ENCODE measurements at regions not wholly inside any gene's neighbourhood (a gene's known extent, or its start where the extent isn't known, plus 50 kb on each side); places are given as distances from the start of the nearest gene placed in this dataset.

DNA sequence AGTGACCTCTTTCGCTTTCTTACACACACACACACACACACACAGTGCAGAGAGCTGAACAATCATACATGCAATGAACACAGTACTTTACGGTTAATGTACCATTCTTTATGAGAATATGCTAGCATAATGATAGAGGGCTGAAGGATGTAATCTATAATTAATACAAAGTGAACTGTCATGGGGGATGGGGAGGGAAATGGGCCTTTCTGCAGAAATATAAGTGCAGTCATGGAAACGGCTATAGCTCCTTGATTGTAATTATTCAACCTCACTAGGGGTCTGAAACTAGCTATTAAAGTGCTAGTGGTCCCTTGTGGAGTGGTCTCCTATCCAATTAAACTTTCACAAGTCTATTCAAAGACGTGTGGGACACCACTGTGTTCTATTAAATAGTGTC, 443.2 kb upstream of the FOXG1 start:
- Histone ChIP-seq H3K36me3 (no peaks in the 10 kb centered on the region), H3K4me2 (no peak overlapping the region), H3K9ac (no peak overlapping the region), H3K27ac (no peak overlapping the region), H3K27me3 (no peaks in the 10 kb centered on the region), H3K4me1 (no peaks in the 10 kb centered on the region), H3K4me3 (no peak overlapping the region), H3K9me3 (no peaks in the 10 kb centered on the region), H4K20me1 (no peaks in the 10 kb centered on the region)
- no peak for TF ChIP-seq Cebpa-rat (IDR thresholded peaks at IDR 0.05)

DNA sequence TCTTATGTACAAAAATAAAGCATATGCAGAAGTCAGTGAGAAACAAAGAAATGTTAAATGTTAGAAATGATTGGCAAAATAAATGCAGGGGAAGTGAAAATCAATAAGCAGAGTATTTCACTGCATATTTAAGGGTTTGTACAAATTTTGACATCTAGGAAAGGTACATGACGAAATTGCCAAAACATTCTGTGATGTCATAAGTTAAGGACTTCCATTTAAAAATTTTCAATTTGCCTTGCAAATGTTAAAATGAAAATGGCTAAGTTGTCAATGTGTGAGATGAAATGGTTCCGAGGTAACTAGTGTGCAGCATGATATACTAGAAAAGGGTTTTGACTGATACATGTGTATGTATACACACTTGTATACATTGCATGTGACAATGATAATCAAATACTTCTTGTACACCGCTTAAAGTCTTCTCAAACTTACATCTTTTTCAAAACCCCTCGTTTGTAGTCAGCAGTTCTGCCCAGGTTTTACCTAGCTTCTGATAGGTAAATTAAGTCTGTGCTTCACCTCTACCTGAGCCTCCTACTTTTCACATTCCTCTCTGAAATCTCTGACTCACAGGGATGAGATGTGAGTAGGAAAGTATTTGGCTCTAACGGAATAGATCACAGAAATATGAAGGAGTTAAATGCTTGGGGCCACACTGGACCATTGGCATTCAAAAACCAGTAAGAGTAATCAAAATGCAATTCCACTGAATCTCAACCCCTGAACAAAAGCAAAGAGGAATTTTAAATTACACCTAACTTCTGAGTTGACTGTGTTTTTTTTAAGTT, 442.4 kb upstream of the FOXG1 start:
- Histone ChIP-seq H3K9ac (no peak overlapping the region), H3K36me3 (no peaks in the 10 kb centered on the region), H3K4me1 (no peaks in the 10 kb centered on the region), H3K4me2 (no peak overlapping the region), H4K20me1 (no peaks in the 10 kb centered on the region), H3K4me3 (no peak overlapping the region), H3K9me3 (no peaks in the 10 kb centered on the region), H3K27ac (no peak overlapping the region), H3K27me3 (no peaks in the 10 kb centered on the region)
- TF ChIP-seq Cebpa-rat (IDR thresholded peaks at IDR 0.05): no peak

DNA sequence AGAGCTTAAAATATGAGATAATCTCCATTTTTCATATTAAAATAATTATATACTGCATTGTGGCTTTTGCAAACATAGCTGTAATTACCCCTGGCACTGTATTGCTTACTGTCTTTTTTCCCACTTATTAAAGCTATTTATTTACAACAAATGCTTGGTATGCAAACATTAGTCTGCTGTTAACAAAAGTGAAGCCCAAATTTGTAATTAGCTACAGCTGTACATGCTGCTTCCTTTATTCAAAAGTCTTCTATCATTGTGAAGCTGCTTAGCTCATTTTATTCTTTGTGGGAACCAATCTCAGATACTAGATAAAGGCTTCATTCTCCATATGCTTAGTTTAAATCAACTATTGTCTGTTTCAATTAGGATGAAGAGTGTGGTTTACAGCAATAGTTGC, 425.8 kb upstream of the FOXG1 start:
- Histone ChIP-seq H3K9ac (no peak overlapping the region), H3K4me3 (no peak overlapping the region), H3K36me3 (no peaks in the 10 kb centered on the region), H3K9me3 (no peaks in the 10 kb centered on the region), H3K4me2 (no peak overlapping the region), H4K20me1 (no peaks in the 10 kb centered on the region), H3K4me1 (no peaks in the 10 kb centered on the region), H3K27me3 (no peaks in the 10 kb centered on the region), H3K27ac (no peak overlapping the region)
- TF ChIP-seq Cebpa-rat (IDR thresholded peaks at IDR 0.05): no peak

DNA sequence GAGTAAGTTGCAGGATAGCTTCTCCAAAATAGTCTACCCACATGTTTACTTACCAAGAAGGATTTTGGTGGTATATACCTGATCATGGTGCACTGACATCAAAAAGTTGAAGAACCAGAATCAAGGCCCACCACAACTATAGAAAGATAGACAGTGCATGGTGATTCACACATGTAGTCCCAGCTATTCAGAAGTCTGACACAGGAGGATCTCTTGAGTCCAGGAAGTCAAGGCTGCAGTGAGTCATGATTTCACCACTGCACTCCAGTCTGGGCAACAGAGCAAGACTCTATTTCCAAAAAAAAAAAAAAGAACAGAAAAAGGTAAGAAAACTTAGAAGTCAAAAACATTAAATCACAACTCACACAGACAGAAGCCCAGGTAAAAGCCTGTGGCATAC, 422.2 kb upstream of the FOXG1 start:
- H3K4me3 ChIP-seq: no peak overlapping the region
- no peaks in the 10 kb centered on the region for H3K4me1 ChIP-seq
- no peak overlapping the region for H3K9ac ChIP-seq
- no peaks in the 10 kb centered on the region for H3K27me3 ChIP-seq
- no peaks in the 10 kb centered on the region for H3K9me3 ChIP-seq
- no peaks in the 10 kb centered on the region for H3K36me3 ChIP-seq
- no peak overlapping the region for H3K4me2 ChIP-seq
- H4K20me1 ChIP-seq: no peaks in the 10 kb centered on the region
- H3K27ac ChIP-seq: no peak overlapping the region
- TF ChIP-seq Cebpa-rat (IDR thresholded peaks at IDR 0.05): no peak

DNA sequence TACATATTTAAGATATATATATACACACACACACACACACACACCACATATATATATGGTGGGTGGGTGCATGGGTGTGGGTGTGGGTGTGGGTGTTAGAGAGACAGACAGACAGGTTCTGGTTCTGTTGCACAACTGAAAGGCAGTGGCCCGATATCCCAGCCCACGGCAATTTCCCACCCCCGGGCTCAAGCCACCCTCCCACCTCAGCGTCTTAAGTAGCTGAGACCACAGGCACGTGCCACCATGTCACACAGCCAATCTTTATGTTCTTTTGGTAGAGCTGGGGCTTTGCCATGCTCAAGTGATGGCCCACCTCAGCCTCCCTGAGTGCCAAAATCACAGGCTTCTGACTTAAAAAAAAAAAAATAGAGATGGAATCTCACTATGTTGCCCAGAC, 417.8 kb upstream of the FOXG1 start:
- TF ChIP-seq Cebpa-rat (IDR thresholded peaks at IDR 0.05): no peak
- H3K9me3 ChIP-seq: no peaks in the 10 kb centered on the region
- no peak overlapping the region for H3K4me3 ChIP-seq
- H4K20me1 ChIP-seq: no peaks in the 10 kb centered on the region
- H3K4me2 ChIP-seq: no peak overlapping the region
- no peaks in the 10 kb centered on the region for H3K36me3 ChIP-seq
- no peak overlapping the region for H3K27ac ChIP-seq
- H3K27me3 ChIP-seq: no peaks in the 10 kb centered on the region
- H3K9ac ChIP-seq: no peak overlapping the region
- H3K4me1 ChIP-seq: no peaks in the 10 kb centered on the region

DNA sequence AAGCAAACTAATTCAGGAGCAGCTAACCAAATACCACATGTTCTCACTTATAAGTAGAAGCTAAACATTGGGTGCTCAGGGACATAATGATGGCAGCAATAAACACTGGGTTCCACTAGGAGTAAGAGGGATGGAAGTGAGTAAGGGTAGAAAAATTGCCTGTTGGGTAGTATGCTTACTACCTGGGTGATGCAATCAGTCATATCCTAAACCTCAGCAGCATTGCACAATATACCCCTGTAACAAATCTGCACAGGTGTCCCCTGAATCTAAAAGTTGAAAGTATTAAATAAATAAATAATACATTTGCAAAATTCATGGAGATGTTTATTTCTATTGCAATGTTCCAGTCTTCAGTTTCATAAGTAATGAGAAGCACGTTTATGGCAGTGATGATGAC, 409.8 kb upstream of the FOXG1 start:
- Histone ChIP-seq H3K4me2 (no peak overlapping the region), H3K27ac (no peak overlapping the region), H3K4me3 (no peak overlapping the region), H4K20me1 (no peaks in the 10 kb centered on the region), H3K36me3 (no peaks in the 10 kb centered on the region), H3K4me1 (no peaks in the 10 kb centered on the region), H3K27me3 (no peaks in the 10 kb centered on the region), H3K9ac (no peak overlapping the region), H3K9me3 (no peaks in the 10 kb centered on the region)
- TF ChIP-seq Cebpa-rat (IDR thresholded peaks at IDR 0.05): no peak

DNA sequence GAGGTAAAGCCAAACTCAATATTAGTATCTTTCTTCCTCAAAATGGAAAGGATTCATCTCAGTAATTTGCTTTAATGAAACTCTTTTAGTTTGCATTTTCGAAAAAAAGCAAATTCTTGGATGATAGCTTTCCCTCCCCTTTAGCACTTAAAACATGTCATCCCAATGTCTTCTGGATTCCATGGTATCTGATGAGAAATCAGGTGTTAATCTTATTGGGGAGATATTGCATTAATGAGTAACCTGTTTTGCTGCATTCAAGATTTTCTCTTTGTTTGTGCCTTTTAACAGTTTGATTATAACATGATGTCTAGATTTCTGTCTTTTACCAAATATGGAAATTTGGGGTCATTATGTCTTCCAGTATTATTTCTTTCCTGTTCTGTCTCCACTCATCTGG, 405.1 kb upstream of the FOXG1 start:
- Histone ChIP-seq H3K27ac (no peak overlapping the region), H4K20me1 (no peaks in the 10 kb centered on the region), H3K4me2 (no peak overlapping the region), H3K9me3 (no peaks in the 10 kb centered on the region), H3K4me3 (no peak overlapping the region), H3K4me1 (no peaks in the 10 kb centered on the region), H3K9ac (no peak overlapping the region), H3K27me3 (no peaks in the 10 kb centered on the region), H3K36me3 (no peaks in the 10 kb centered on the region)
- no peak for TF ChIP-seq Cebpa-rat (IDR thresholded peaks at IDR 0.05)

DNA sequence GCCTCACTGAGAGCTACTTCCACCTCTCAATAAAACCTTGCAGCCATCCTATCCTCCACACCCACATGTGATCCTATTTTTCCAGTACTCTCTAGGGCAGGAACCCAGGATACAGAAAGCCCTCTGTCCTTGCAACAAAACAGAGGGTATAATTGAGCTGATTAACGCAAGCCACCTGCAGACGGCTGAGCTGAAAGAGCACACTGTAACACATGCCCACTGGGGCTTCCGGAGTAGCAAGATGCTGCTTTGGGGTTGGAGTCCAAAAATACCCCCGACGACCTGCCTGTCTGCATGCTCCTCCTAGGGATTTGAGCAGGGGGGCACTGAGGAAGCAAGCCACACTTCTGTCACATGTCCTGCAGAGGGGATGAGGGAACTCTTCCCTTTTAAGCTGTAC, 401.1 kb upstream of the FOXG1 start:
- no peak for TF ChIP-seq Cebpa-rat (IDR thresholded peaks at IDR 0.05)
- Histone ChIP-seq H3K4me2 (no peak overlapping the region), H3K27ac (no peak overlapping the region)

DNA sequence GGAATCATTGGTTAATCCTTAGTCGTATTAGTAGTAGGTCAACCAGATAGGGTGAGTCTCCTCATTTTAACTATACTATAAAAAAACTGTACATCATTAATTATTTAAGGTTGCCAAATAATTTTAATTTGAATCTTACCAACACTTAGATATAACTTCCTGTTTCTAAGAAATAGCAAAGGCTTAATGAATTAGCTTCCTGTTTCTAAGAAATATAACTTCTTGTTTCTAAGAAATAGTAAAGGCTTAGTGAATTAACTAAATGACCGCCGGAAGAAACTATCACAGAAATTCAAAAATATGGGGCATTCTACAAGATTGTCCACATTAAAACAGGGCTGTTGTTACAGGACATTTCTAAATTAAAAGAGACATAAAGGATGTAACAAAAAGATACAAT, 392.9 kb upstream of the FOXG1 start:
- Histone ChIP-seq H3K4me2 (no peak overlapping the region), H3K9ac (no peak overlapping the region)

More for the DNA sequence above, 401.1 kb upstream of the FOXG1 start:
- Histone ChIP-seq H3K4me3 (no peak overlapping the region), H3K4me1 (no peaks in the 10 kb centered on the region), H3K36me3 (no peaks in the 10 kb centered on the region), H3K9me3 (no peaks in the 10 kb centered on the region), H3K9ac (no peak overlapping the region), H3K27me3 (no peaks in the 10 kb centered on the region), H4K20me1 (no peaks in the 10 kb centered on the region)

DNA sequence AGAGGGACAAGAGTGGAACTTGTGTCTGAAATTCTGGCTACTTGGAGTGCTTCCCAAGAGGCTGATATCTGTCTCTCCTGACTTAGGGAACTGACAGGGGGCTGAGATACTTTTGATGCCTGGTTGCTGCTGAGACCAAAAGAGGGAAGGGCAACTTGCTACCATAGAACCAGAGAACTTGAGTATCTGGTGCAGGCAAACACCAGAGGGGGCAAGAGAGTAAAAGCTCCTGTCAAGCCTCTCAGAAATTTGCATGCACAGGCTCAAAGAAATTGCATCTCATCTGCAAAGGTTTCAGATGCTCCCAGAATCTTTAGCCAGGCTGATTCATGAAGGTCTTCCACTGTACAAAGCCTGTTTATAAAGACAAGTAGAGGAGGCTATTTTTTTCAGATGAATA, 391.3 kb upstream of the FOXG1 start:
- no peak for TF ChIP-seq Cebpa-rat (IDR thresholded peaks at IDR 0.05)
- no peaks in the 10 kb centered on the region for H3K36me3 ChIP-seq
- no peaks in the 10 kb centered on the region for H3K4me1 ChIP-seq
- no peak overlapping the region for H3K4me2 ChIP-seq
- H3K4me3 ChIP-seq: no peak overlapping the region
- no peaks in the 10 kb centered on the region for H3K9me3 ChIP-seq
- H3K27ac ChIP-seq: no peak overlapping the region
- H3K27me3 ChIP-seq: no peaks in the 10 kb centered on the region
- no peaks in the 10 kb centered on the region for H4K20me1 ChIP-seq
- no peak overlapping the region for H3K9ac ChIP-seq

More for the DNA sequence above, 392.9 kb upstream of the FOXG1 start:
- no peak overlapping the region for H3K4me3 ChIP-seq
- no peaks in the 10 kb centered on the region for H3K9me3 ChIP-seq
- no peaks in the 10 kb centered on the region for H3K27me3 ChIP-seq
- TF ChIP-seq Cebpa-rat (IDR thresholded peaks at IDR 0.05): no peak
- no peaks in the 10 kb centered on the region for H3K36me3 ChIP-seq
- H3K4me1 ChIP-seq: no peaks in the 10 kb centered on the region
- no peak overlapping the region for H3K27ac ChIP-seq
- H4K20me1 ChIP-seq: no peaks in the 10 kb centered on the region

DNA sequence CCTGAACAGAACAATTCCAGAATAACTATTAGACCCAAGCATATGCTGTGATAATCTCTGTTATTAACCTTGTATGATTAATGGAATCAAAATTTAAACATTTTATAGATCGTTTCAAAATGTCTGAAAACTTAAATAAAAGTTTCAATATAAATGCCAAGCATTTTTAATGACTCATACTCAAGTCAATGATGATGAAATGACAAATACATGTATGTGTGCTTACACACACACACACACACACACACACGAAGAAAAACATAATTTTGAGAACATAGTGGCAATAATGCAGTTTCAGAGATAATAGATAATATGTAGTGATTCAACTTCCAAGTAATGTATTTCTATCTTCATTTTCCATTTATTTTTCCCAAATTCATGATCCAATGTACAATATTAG, 384.9 kb upstream of the FOXG1 start:
- Histone ChIP-seq H3K27me3 (no peaks in the 10 kb centered on the region), H4K20me1 (no peaks in the 10 kb centered on the region), H3K4me3 (no peak overlapping the region), H3K4me1 (no peaks in the 10 kb centered on the region), H3K9me3 (no peaks in the 10 kb centered on the region), H3K36me3 (no peaks in the 10 kb centered on the region), H3K4me2 (no peak overlapping the region), H3K9ac (no peak overlapping the region), H3K27ac (no peak overlapping the region)
- no peak for TF ChIP-seq Cebpa-rat (IDR thresholded peaks at IDR 0.05)
